ENCODE measurements at regions not wholly inside any gene's neighbourhood (a gene's known extent, or its start where the extent isn't known, plus 50 kb on each side); places are given as distances from the start of the nearest gene placed in this dataset.

GRCh38 chr11:39617971-39618370 is 1841.5 kb downstream of the LRRC4C start:
- Histone ChIP-seq H3K9me3 (ENCODE audit: insufficient read depth, low read length) (no peaks in the 10 kb centered on the region), H3K4me3 (ENCODE audit: low read length) (no peak overlapping the region), H2AFZ (ENCODE audit: low read depth, low read length) (no peak overlapping the region), H3K4me2 (ENCODE audit: low read length) (no peak overlapping the region), H3K27ac (ENCODE audit: low read length) (no peak overlapping the region), H3K79me2 (ENCODE audit: low read length) (no peaks in the 10 kb centered on the region), H3K36me3 (replicated peaks; ENCODE audit: low read depth, low read length) (no peaks in the 10 kb centered on the region), H3K4me1 (ENCODE audit: low read length) (peaks cover 4% of the 10 kb centered on the region; the same call in 1 of the 2 replicates), H4K20me1 (ENCODE audit: insufficient read depth, low read length) (no peaks in the 10 kb centered on the region), H3K9ac (ENCODE audit: low read length) (no peak overlapping the region), H3K27me3 (ENCODE audit: low read depth, low read length) (no peaks in the 10 kb centered on the region)
- TF ChIP-seq EZH2phosphoT487 (IDR thresholded peaks at IDR 0.05; ENCODE audit: low read depth) (no peak), CTCF (IDR thresholded peaks at IDR 0.05; ENCODE audit: low read depth, low read length) (no peak)

- H3K79me2 ChIP-seq (ENCODE audit: low read length), result no peaks in the 10 kb centered on the region
- no peaks in the 10 kb centered on the region for H3K4me1 ChIP-seq (ENCODE audit: low read length)
- H2AFZ ChIP-seq (ENCODE audit: low read depth, low read length), result no peak overlapping the region
- no peaks in the 10 kb centered on the region for H3K27me3 ChIP-seq (ENCODE audit: low read depth, low read length)
- no peak overlapping the region for H3K9ac ChIP-seq (ENCODE audit: low read length)
- TF ChIP-seq EZH2phosphoT487 (IDR thresholded peaks at IDR 0.05; ENCODE audit: low read depth), result no peak
- TF ChIP-seq CTCF (IDR thresholded peaks at IDR 0.05; ENCODE audit: low read depth, low read length), result no peak
- H3K36me3 ChIP-seq (replicated peaks; ENCODE audit: low read depth, low read length), result no peaks in the 10 kb centered on the region
- H3K27ac ChIP-seq (ENCODE audit: low read length), result no peak overlapping the region
- no peaks in the 10 kb centered on the region for H4K20me1 ChIP-seq (ENCODE audit: insufficient read depth, low read length)
- H3K4me2 ChIP-seq (ENCODE audit: low read length), result no peak overlapping the region
- no peak overlapping the region for H3K4me3 ChIP-seq (ENCODE audit: low read length)
- no peaks in the 10 kb centered on the region for H3K9me3 ChIP-seq (ENCODE audit: insufficient read depth, low read length)
Observed at GRCh38 chr11:39589391-39589790, 1870.1 kb downstream of the LRRC4C start.

- Histone ChIP-seq H3K4me3 (ENCODE audit: low read length) (no peak overlapping the region), H3K4me2 (ENCODE audit: low read length) (no peak overlapping the region), H3K9me3 (ENCODE audit: insufficient read depth, low read length) (no peaks in the 10 kb centered on the region), H3K27ac (ENCODE audit: low read length) (no peak overlapping the region), H3K4me1 (ENCODE audit: low read length) (no peaks in the 10 kb centered on the region), H4K20me1 (ENCODE audit: insufficient read depth, low read length) (no peaks in the 10 kb centered on the region), H3K27me3 (ENCODE audit: low read depth, low read length) (no peaks in the 10 kb centered on the region), H3K9ac (ENCODE audit: low read length) (no peak overlapping the region), H3K36me3 (replicated peaks; ENCODE audit: low read depth, low read length) (no peaks in the 10 kb centered on the region), H2AFZ (ENCODE audit: low read depth, low read length) (no peak overlapping the region), H3K79me2 (ENCODE audit: low read length) (no peaks in the 10 kb centered on the region)
- TF ChIP-seq CTCF (IDR thresholded peaks at IDR 0.05; ENCODE audit: low read depth, low read length) (no peak), EZH2phosphoT487 (IDR thresholded peaks at IDR 0.05; ENCODE audit: low read depth) (no peak)
Observed at GRCh38 chr11:39586036-39586435, 1873.4 kb downstream of the LRRC4C start.

- H4K20me1 ChIP-seq (ENCODE audit: insufficient read depth, low read length), result no peaks in the 10 kb centered on the region
- H3K79me2 ChIP-seq (ENCODE audit: low read length), result no peaks in the 10 kb centered on the region
- H3K27ac ChIP-seq (ENCODE audit: low read length), result no peak overlapping the region
- no peak overlapping the region for H3K9ac ChIP-seq (ENCODE audit: low read length)
- no peaks in the 10 kb centered on the region for H3K9me3 ChIP-seq (ENCODE audit: insufficient read depth, low read length)
- no peak overlapping the region for H3K4me3 ChIP-seq (ENCODE audit: low read length)
- TF ChIP-seq EZH2phosphoT487 (IDR thresholded peaks at IDR 0.05; ENCODE audit: low read depth), result no peak
- TF ChIP-seq CTCF (IDR thresholded peaks at IDR 0.05; ENCODE audit: low read depth, low read length), result no peak
- H3K36me3 ChIP-seq (replicated peaks; ENCODE audit: low read depth, low read length), result no peaks in the 10 kb centered on the region
- H2AFZ ChIP-seq (ENCODE audit: low read depth, low read length), result no peak overlapping the region
- no peaks in the 10 kb centered on the region for H3K27me3 ChIP-seq (ENCODE audit: low read depth, low read length)
- H3K4me2 ChIP-seq (ENCODE audit: low read length), result no peak overlapping the region
- H3K4me1 ChIP-seq (ENCODE audit: low read length), result no peaks in the 10 kb centered on the region
Observed at GRCh38 chr11:39571081-39571480, 1888.4 kb downstream of the LRRC4C start.
